Globus pallidus (tissue), 1 donor: ENCODE measurements at regions not wholly inside any gene's neighbourhood (a gene's known extent, or its start where the extent isn't known, plus 50 kb on each side); places are given as distances from the start of the nearest gene placed in this dataset.
"Not testable (repeated sequence)": the region's sequence is repeated elsewhere in the genome, so short reads cannot be mapped to it uniquely, and the experiment has no call there.

ENCODE experiments used
- DNase-seq: peaks from one replicate; pipeline ENCODE4 v3.0.0-alpha.2; 2015; ENCODE audit warnings: low spot score

GRCh38 chr10:6877722-6878392 is 297.8 kb upstream of the PRKCQ start:
- peak; percentile 46 for DNase-seq

- no peak for DNase-seq
Observed at GRCh38 chr10:6877336-6877721, 297.3 kb upstream of the PRKCQ start.

GRCh38 chr10:6875269-6875865 is 295.3 kb upstream of the PRKCQ start:
- DNase-seq: no peak

GRCh38 chr10:6871128-6871527 is 291.1 kb upstream of the PRKCQ start:
- no peak for DNase-seq

- DNase-seq: no peak
Observed at GRCh38 chr10:6868036-6868725, 288.1 kb upstream of the PRKCQ start.

GRCh38 chr10:6866757-6867156 is 286.7 kb upstream of the PRKCQ start:
- no peak for DNase-seq

GRCh38 chr10:6864142-6864541 is 284.1 kb upstream of the PRKCQ start:
- no peak for DNase-seq

- no peak for DNase-seq
Observed at GRCh38 chr10:6863381-6863780, 283.3 kb upstream of the PRKCQ start.

- DNase-seq: no peak
Observed at GRCh38 chr10:6850452-6850851, 270.4 kb upstream of the PRKCQ start.

GRCh38 chr10:6847561-6847960 is 267.5 kb upstream of the PRKCQ start:
- peak; percentile 42 for DNase-seq

- peak; percentile 10 for DNase-seq
Observed at GRCh38 chr10:6843894-6844650, 264.0 kb upstream of the PRKCQ start.

GRCh38 chr10:6843481-6843881 is 263.4 kb upstream of the PRKCQ start:
- peak; percentile 83 for DNase-seq

- DNase-seq: no peak
Observed at GRCh38 chr10:6842722-6843121, 262.6 kb upstream of the PRKCQ start.

- no peak for DNase-seq
Observed at GRCh38 chr10:6841761-6842160, 261.7 kb upstream of the PRKCQ start.

- no peak for DNase-seq
Observed at GRCh38 chr10:6840766-6841165, 260.7 kb upstream of the PRKCQ start.

GRCh38 chr10:6840201-6840691 is 260.2 kb upstream of the PRKCQ start:
- DNase-seq: no peak

- peak; percentile 20 for DNase-seq
Observed at GRCh38 chr10:6838118-6838517, 258.0 kb upstream of the PRKCQ start.

- no peak for DNase-seq
Observed at GRCh38 chr10:6833458-6834011, 253.5 kb upstream of the PRKCQ start.

GRCh38 chr10:6830981-6831380 is 250.9 kb upstream of the PRKCQ start:
- not testable (repeated sequence) for DNase-seq

GRCh38 chr10:6824793-6825192 is 244.7 kb upstream of the PRKCQ start:
- not testable (repeated sequence) for DNase-seq

- DNase-seq: no peak
Observed at GRCh38 chr10:6823770-6824169, 243.7 kb upstream of the PRKCQ start.

- no peak for DNase-seq
Observed at GRCh38 chr10:6819301-6819700, 239.2 kb upstream of the PRKCQ start.
